IPS-NIHi11 (cell line): ENCODE measurements at regions not wholly inside any gene's neighbourhood (a gene's known extent, or its start where the extent isn't known, plus 50 kb on each side); places are given as distances from the start of the nearest gene placed in this dataset.

Experiments used
- DNase-seq: peaks from one replicate; pipeline ENCODE4 v3.0.0; 2012; ENCODE audit warnings: mixed read lengths, low spot score

- no peak for DNase-seq
Measured at GRCh38 chr6:8276148-8276547, 159.2 kb downstream of the SLC35B3 start.

GRCh38 chr6:8275667-8276066, 159.7 kb downstream of the SLC35B3 start:
- no peak for DNase-seq

GRCh38 chr6:8274226-8274625, 161.1 kb downstream of the SLC35B3 start:
- no peak for DNase-seq

GRCh38 chr6:8269872-8270454, 165.4 kb downstream of the SLC35B3 start:
- DNase-seq: no peak

GRCh38 chr6:8269094-8269493, 166.3 kb downstream of the SLC35B3 start:
- no peak for DNase-seq

GRCh38 chr6:8268606-8269005, 166.3 kb upstream of the EEF1E1 start:
- no peak for DNase-seq

- no peak for DNase-seq
Measured at GRCh38 chr6:8268156-8268555, 165.8 kb upstream of the EEF1E1 start.

- DNase-seq: no peak
Measured at GRCh38 chr6:8260610-8261009, 158.3 kb upstream of the EEF1E1 start.

- no peak for DNase-seq
Measured at GRCh38 chr6:8246403-8246802, 144.1 kb upstream of the EEF1E1 start.

GRCh38 chr6:8245726-8246125, 143.4 kb upstream of the EEF1E1 start:
- no peak for DNase-seq

GRCh38 chr6:8243475-8243874, 141.1 kb upstream of the EEF1E1 start:
- DNase-seq: no peak

GRCh38 chr6:8242885-8243284, 140.5 kb upstream of the EEF1E1 start:
- no peak for DNase-seq

- DNase-seq: no peak
Measured at GRCh38 chr6:8240301-8240700, 138.0 kb upstream of the EEF1E1 start.

- peak; percentile 33 for DNase-seq
Measured at GRCh38 chr6:8238773-8239683, 136.7 kb upstream of the EEF1E1 start.

GRCh38 chr6:8237668-8238067, 135.3 kb upstream of the EEF1E1 start:
- DNase-seq: no peak

GRCh38 chr6:8236956-8237355, 134.6 kb upstream of the EEF1E1 start:
- DNase-seq: no peak

- no peak for DNase-seq
Measured at GRCh38 chr6:8234321-8234720, 132.0 kb upstream of the EEF1E1 start.

- DNase-seq: no peak
Measured at GRCh38 chr6:8231956-8232355, 129.6 kb upstream of the EEF1E1 start.

GRCh38 chr6:8229915-8230756, 127.8 kb upstream of the EEF1E1 start:
- peak; percentile 60 for DNase-seq

- DNase-seq: no peak
Measured at GRCh38 chr6:8225113-8225512, 122.8 kb upstream of the EEF1E1 start.

- DNase-seq: no peak
Measured at GRCh38 chr6:8223678-8224077, 121.3 kb upstream of the EEF1E1 start.

- peak; percentile 48 for DNase-seq
Measured at GRCh38 chr6:8219352-8219943, 117.1 kb upstream of the EEF1E1 start.
